GM12878 (cell line): ENCODE measurements at regions not wholly inside any gene's neighbourhood (a gene's known extent, or its start where the extent isn't known, plus 50 kb on each side); places are given as distances from the start of the nearest gene placed in this dataset.

Experiments
- ATAC-seq: fragments of 200-7000 bp; cut with Tn5 transposase; 3 replicates; pipeline ENCODE4 v1.9.1; 2020; ENCODE audit warnings: mild to moderate bottlenecking, moderate library complexity
- BruUV-seq: library from RNA; stranded (reverse); fragments of 400-500 nt; replicated peaks from 2 replicates; lab custom pipeline; 2021; lab: Mats Ljungman, UMichigan
- CTCF ChIA-PET: fragments of 300-600 bp; sonication (Branson Sonifier 250); formaldehyde crosslinking; extraction: SDS; loops from one replicate; lab custom pipeline; 2021; ENCODE audit warnings: inconsistent platforms; lab: Yijun Ruan, JAX
- POLR2A ChIA-PET: fragments of 350-600 bp; formaldehyde crosslinking; extraction: SDS; loops from one replicate; lab custom pipeline; 2021; ENCODE audit warnings: inconsistent platforms; lab: Charles Lee
- RAD21 ChIA-PET: fragments of 300-600 bp; sonication (Branson Sonifier 250); formaldehyde crosslinking; loops from one replicate; lab custom pipeline; 2023; ENCODE audit warnings: antibody characterized with exemption; ENCODE audit not compliant: unreplicated experiment; lab: Charles Lee
- SMC1A ChIA-PET: fragments of 300-600 bp; sonication (Branson Sonifier 250); formaldehyde crosslinking; loops from one replicate; lab custom pipeline; 2023; ENCODE audit not compliant: unreplicated experiment, uncharacterized antibody; lab: Charles Lee
- DNase-seq: peaks from one replicate; pipeline ENCODE4 v3.0.0-alpha.2; 2011; ENCODE audit warnings: low read depth, low spot score
- FAIRE-seq: peaks from 3 replicates; lab custom pipeline; 2011; peaks lifted over from hg19 to GRCh38; lab: Jason Lieb, UNC
- H2AFZ ChIP-seq: 2 replicates; pipeline ENCODE4 v1.6.0; 2011; ENCODE audit warnings: low read depth, low read length, control low read depth; ENCODE audit not compliant: control insufficient read depth
- H3K27ac ChIP-seq: 2 replicates; pipeline ENCODE4 v1.5.1; 2011; ENCODE audit warnings: control low read depth; ENCODE audit not compliant: control insufficient read depth, insufficient read depth
- H3K27me3 ChIP-seq, 2 experiments: replicated peaks in 1 of 2; 2 replicates each; pipeline versions ENCODE4 v1.6.0 to v1.6.1; 2011; ENCODE audit warnings: low read length in 1 of 2; ENCODE audit not compliant: control insufficient read depth in 2 of 2, insufficient read depth in 2 of 2
- H3K36me3 ChIP-seq, 2 experiments: 2 replicates each; pipeline ENCODE4 v1.5.1; 2011; ENCODE audit warnings: low read length in 1 of 2; ENCODE audit not compliant: control insufficient read depth in 2 of 2, insufficient read depth in 2 of 2
- H3K4me1 ChIP-seq: 2 replicates; pipeline ENCODE4 v1.6.1; 2011; ENCODE audit warnings: mild to moderate bottlenecking, low read length, moderate library complexity, mixed read lengths; ENCODE audit not compliant: control insufficient read depth, insufficient read depth
- H3K4me2 ChIP-seq: 2 replicates; pipeline ENCODE4 v1.6.0; 2011; ENCODE audit warnings: control low read depth; ENCODE audit not compliant: control insufficient read depth, insufficient read depth
- H3K4me3 ChIP-seq: fragments of 200-600 bp; sonication (generic); 2 replicates; pipeline ENCODE4 v1.5.1; 2016
- H3K79me2 ChIP-seq: 2 replicates; pipeline ENCODE4 v1.6.0; 2011; ENCODE audit warnings: low read length; ENCODE audit not compliant: control insufficient read depth, insufficient read depth
- H3K9ac ChIP-seq: 2 replicates; pipeline ENCODE4 v1.8.0; 2011; ENCODE audit warnings: low read length, control low read depth, mixed read lengths; ENCODE audit not compliant: control insufficient read depth, insufficient read depth
- H3K9me3 ChIP-seq: replicated peaks from 3 replicates; pipeline ENCODE4 v1.5.1; 2011; ENCODE audit warnings: mild to moderate bottlenecking, low read length; ENCODE audit not compliant: control insufficient read depth, insufficient read depth
- H4K20me1 ChIP-seq: 2 replicates; pipeline ENCODE4 v1.6.0; 2011; ENCODE audit not compliant: control insufficient read depth, insufficient read depth
- BHLHE40 ChIP-seq, 2 experiments: fragments of 450-650 bp in 1 of 2; IDR thresholded peaks; 2 replicates each; pipeline ENCODE4 v1.6.1; 2011 to 2017; ENCODE audit warnings: low read depth in 2 of 2, borderline replicate concordance in 1 of 2, improper control_type of control experiment in 1 of 2, low read length in 1 of 2, mild to moderate bottlenecking in 1 of 2
- CHD2 ChIP-seq: IDR thresholded peaks from 2 replicates; pipeline ENCODE4 v1.6.1; 2011; ENCODE audit warnings: low read depth, low read length, improper control_type of control experiment, borderline replicate concordance
- HDGF ChIP-seq: fragments of 450-650 bp; IDR thresholded peaks from 2 replicates; pipeline ENCODE4 v1.6.1; 2016; ENCODE audit warnings: antibody characterized with exemption
- KLF5 ChIP-seq: fragments of 450-650 bp; IDR thresholded peaks from 2 replicates; pipeline ENCODE4 v1.6.1; 2014; ENCODE audit warnings: mild to moderate bottlenecking; ENCODE audit not compliant: partially characterized antibody
- MTA3 ChIP-seq: IDR thresholded peaks from 2 replicates; pipeline ENCODE4 v1.6.1; 2012; ENCODE audit warnings: low read length, inconsistent platforms, borderline replicate concordance
- NR2C2 ChIP-seq: IDR thresholded peaks from 2 replicates; pipeline ENCODE4 v1.6.1; 2011; ENCODE audit warnings: borderline replicate concordance, low read depth; ENCODE audit not compliant: control insufficient read depth, insufficient read length
- PBX3 ChIP-seq: IDR thresholded peaks from 2 replicates; pipeline ENCODE4 v1.6.1; 2011; ENCODE audit warnings: mild to moderate bottlenecking, low read depth, low read length, moderate library complexity; ENCODE audit not compliant: insufficient replicate concordance
- RELA ChIP-seq: fragments of 450-650 bp; IDR thresholded peaks from 2 replicates; pipeline ENCODE4 v1.8.0; 2014; ENCODE audit warnings: borderline replicate concordance; ENCODE audit not compliant: partially characterized antibody
- SMARCA5 ChIP-seq: fragments of 450-650 bp; IDR thresholded peaks from 2 replicates; pipeline ENCODE4 v1.6.1; 2017; ENCODE audit warnings: mild to moderate bottlenecking
- SMC3 ChIP-seq: IDR thresholded peaks from 2 replicates; pipeline ENCODE4 v1.6.1; 2011; ENCODE audit warnings: low read length, improper control_type of control experiment, borderline replicate concordance
- SP1 ChIP-seq: IDR thresholded peaks from one replicate; pipeline ENCODE4 v1.6.1; 2011; ENCODE audit warnings: low read depth, low read length
- SREBF2 ChIP-seq: IDR thresholded peaks from 2 replicates; pipeline ENCODE4 v1.6.1; 2012; ENCODE audit warnings: mild to moderate bottlenecking, low read length
- ZNF207 ChIP-seq: fragments of 450-650 bp; IDR thresholded peaks from 2 replicates; pipeline ENCODE4 v1.6.1; 2014; ENCODE audit warnings: antibody characterized with exemption, mild to moderate bottlenecking, borderline replicate concordance
- WGBS: methylation state at CpG from one replicate; pipeline ENCODE4 v1.1.6; 2016; ENCODE audit warnings: low lambda C conversion rate; ENCODE audit not compliant: insufficient replicate concordance, insufficient coverage; ENCODE audit errors: missing lambda C conversion rate; 5-methylcytosine and 5-hydroxymethylcytosine counted together
- in situ Hi-C: fragments of 300-500 bp; cut with MboI; formaldehyde crosslinking; loops from 9 replicates; pipeline ENCODE4 v1.14.3; 2018; ENCODE audit warnings: mixed read lengths
- intact Hi-C: fragments of 100-400 bp; cut with micrococcal nuclease; formaldehyde crosslinking; loops from one replicate; pipeline ENCODE4 v1.14.2; 2022; ENCODE audit not compliant: unreplicated experiment
- TF ChIP-seq, protein P1 (sequence below): IDR thresholded peaks from 2 replicates; pipeline ENCODE4 v1.6.1; 2012; ENCODE audit warnings: improper control_type of control experiment, low read depth, low read length; ENCODE audit not compliant: insufficient replicate concordance

- ATAC-seq = no peak
- Histone ChIP-seq H2AFZ (no peak overlapping the region), H3K27ac (no peak overlapping the region), H3K4me1 (no peaks in the 10 kb centered on the region), H3K27me3 (no peaks in the 10 kb centered on the region), H3K4me2 (no peak overlapping the region), H4K20me1 (no peaks in the 10 kb centered on the region), H3K4me3 (no peak overlapping the region), H3K36me3 (no peaks in the 10 kb centered on the region), H3K9me3 (no peaks in the 10 kb centered on the region), H3K79me2 (no peaks in the 10 kb centered on the region), H3K9ac (no peak overlapping the region)
- intact Hi-C loops (no loop called here), in situ Hi-C loops (no loop called here)
- no peak for DNase-seq
- 33% methylated on average over 3 of the region's 3 CpGs for WGBS
- SMC1A ChIA-PET = interaction anchor here (0.6 to 1.3 kb wide), 2 partner anchors 10 to 349 kb away, joined by 3 to 4 read pairs; no protein-coding TSS in a partner anchor
- no TSS peak for BruUV-seq
- TF ChIP-seq SMARCA5 (no peak), CHD2 (no peak), BHLHE40 (IDR thresholded peaks at IDR 0.05; ENCODE audit: borderline replicate concordance in 1 of 2, low read depth in 2 of 2, low read length in 1 of 2) (no peak), PBX3 (no peak), SP1 (no peak), RELA (no peak), NR2C2 (no peak), SREBF2 (no peak), ZNF207 (no peak), MTA3 (no peak), SMC3 (no peak), HDGF (no peak), KLF5 (no peak)
- TF ChIP-seq, protein P1, sequence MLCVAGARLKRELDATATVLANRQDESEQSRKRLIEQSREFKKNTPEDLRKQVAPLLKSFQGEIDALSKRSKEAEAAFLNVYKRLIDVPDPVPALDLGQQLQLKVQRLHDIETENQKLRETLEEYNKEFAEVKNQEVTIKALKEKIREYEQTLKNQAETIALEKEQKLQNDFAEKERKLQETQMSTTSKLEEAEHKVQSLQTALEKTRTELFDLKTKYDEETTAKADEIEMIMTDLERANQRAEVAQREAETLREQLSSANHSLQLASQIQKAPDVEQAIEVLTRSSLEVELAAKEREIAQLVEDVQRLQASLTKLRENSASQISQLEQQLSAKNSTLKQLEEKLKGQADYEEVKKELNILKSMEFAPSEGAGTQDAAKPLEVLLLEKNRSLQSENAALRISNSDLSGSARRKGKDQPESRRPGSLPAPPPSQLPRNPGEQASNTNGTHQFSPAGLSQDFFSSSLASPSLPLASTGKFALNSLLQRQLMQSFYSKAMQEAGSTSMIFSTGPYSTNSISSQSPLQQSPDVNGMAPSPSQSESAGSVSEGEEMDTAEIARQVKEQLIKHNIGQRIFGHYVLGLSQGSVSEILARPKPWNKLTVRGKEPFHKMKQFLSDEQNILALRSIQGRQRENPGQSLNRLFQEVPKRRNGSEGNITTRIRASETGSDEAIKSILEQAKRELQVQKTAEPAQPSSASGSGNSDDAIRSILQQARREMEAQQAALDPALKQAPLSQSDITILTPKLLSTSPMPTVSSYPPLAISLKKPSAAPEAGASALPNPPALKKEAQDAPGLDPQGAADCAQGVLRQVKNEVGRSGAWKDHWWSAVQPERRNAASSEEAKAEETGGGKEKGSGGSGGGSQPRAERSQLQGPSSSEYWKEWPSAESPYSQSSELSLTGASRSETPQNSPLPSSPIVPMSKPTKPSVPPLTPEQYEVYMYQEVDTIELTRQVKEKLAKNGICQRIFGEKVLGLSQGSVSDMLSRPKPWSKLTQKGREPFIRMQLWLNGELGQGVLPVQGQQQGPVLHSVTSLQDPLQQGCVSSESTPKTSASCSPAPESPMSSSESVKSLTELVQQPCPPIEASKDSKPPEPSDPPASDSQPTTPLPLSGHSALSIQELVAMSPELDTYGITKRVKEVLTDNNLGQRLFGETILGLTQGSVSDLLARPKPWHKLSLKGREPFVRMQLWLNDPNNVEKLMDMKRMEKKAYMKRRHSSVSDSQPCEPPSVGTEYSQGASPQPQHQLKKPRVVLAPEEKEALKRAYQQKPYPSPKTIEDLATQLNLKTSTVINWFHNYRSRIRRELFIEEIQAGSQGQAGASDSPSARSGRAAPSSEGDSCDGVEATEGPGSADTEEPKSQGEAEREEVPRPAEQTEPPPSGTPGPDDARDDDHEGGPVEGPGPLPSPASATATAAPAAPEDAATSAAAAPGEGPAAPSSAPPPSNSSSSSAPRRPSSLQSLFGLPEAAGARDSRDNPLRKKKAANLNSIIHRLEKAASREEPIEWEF = no peak
- POLR2A ChIA-PET = no interaction called here
- no peak for FAIRE-seq
- CTCF ChIA-PET = no interaction called here
- RAD21 ChIA-PET = no interaction called here
Measured at GRCh38 chr6:140500849-140501248, 1126.4 kb upstream of the CITED2 start.
